NB4 (cell line): ENCODE measurements at regions not wholly inside any gene's neighbourhood (a gene's known extent, or its start where the extent isn't known, plus 50 kb on each side); places are given as distances from the start of the nearest gene placed in this dataset.

Source experiments
- CTCF ChIP-seq: IDR thresholded peaks from one replicate; pipeline ENCODE4 v1.5.1; 2012; ENCODE audit warnings: low read depth, low read length
- MYC ChIP-seq: IDR thresholded peaks from 2 replicates; pipeline ENCODE4 v1.6.1; 2011; ENCODE audit warnings: low read depth, low read length
- POLR2A ChIP-seq: IDR thresholded peaks from 2 replicates; pipeline ENCODE4 v1.6.1; 2011; ENCODE audit warnings: mild to moderate bottlenecking; ENCODE audit not compliant: insufficient read length; ENCODE audit errors: extremely low read depth

GRCh38 chr10:130862122-130862521, 449.4 kb downstream of the TCERG1L start:
- TF ChIP-seq CTCF (no peak), MYC (no peak), POLR2A (no peak)
